ENCODE measurements at regions not wholly inside any gene's neighbourhood (a gene's known extent, or its start where the extent isn't known, plus 50 kb on each side); places are given as distances from the start of the nearest gene placed in this dataset.

DNA sequence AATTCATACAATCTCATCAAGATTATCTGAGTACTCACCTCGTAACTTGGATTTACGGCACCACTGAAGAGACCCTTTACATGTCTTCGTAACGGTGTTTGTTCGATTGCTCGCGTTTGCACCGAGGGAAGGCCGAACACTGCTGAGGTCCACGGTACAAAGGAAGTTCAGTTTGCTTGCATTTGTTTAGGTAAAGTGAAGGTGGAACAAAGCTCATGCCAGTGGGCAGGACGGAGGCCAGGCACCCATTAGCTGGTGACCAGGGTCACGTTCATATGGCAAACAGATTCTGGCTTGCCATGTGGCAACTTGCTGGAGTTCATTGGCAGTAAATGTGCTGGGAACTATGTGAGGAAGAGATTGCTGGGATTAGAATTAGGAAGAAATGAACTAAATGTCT is 164.8 kb downstream of the MACROH2A1 start:
- peaks cover 0 to 53% (median 40%) of the 10 kb centered on the region in 4 donors for H3K4me1 ChIP-seq
- H3K27me3 ChIP-seq: no peaks in the 10 kb centered on the region
- no peaks in the 10 kb centered on the region for H3K9me3 ChIP-seq
- intact Hi-C loops (cut with DNase I): no loop called here
- H3K27ac ChIP-seq: no peak overlapping the region
- peak; percentile 38 for DNase-seq
- TF ChIP-seq POLR2A (IDR thresholded peaks at IDR 0.05) (no peak), EP300 (IDR thresholded peaks at IDR 0.05) (no peak), POLR2AphosphoS5 (IDR thresholded peaks at IDR 0.05) (no peak)
- TF ChIP-seq, protein P1, sequence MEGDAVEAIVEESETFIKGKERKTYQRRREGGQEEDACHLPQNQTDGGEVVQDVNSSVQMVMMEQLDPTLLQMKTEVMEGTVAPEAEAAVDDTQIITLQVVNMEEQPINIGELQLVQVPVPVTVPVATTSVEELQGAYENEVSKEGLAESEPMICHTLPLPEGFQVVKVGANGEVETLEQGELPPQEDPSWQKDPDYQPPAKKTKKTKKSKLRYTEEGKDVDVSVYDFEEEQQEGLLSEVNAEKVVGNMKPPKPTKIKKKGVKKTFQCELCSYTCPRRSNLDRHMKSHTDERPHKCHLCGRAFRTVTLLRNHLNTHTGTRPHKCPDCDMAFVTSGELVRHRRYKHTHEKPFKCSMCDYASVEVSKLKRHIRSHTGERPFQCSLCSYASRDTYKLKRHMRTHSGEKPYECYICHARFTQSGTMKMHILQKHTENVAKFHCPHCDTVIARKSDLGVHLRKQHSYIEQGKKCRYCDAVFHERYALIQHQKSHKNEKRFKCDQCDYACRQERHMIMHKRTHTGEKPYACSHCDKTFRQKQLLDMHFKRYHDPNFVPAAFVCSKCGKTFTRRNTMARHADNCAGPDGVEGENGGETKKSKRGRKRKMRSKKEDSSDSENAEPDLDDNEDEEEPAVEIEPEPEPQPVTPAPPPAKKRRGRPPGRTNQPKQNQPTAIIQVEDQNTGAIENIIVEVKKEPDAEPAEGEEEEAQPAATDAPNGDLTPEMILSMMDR (IDR thresholded peaks at IDR 0.05): no peak
- H3K4me3 ChIP-seq: no peak overlapping the region
- WGBS, 2 donors: 87 to 90% methylated on average over 12 of the region's 12 CpGs
- no peaks in the 10 kb centered on the region for H3K36me3 ChIP-seq

DNA sequence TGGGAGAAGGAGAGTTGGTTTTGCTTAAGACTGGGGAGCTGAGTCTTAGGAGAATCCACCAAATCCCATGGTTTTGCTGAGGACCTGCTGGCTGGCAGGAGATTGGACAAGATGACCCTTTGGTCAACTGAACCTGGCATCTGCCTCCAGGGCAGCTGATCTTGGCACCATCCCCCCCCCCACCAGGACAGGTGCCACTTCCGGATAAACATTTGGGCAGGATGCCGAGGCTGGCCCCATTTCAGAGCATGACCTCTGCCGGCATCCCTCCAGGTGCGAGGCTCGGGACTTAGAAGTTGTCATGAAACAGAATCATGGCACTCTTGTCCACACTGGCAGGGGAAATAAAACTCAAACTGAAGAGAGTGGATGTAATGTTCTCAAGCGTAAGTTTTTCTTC is 165.6 kb downstream of the MACROH2A1 start:
- DNase-seq: peak; percentile 48
- no peaks in the 10 kb centered on the region for H3K9me3 ChIP-seq
- H3K4me3 ChIP-seq: no peak overlapping the region
- H3K27ac ChIP-seq: peak overlapping the region in 1 of 4 donors; percentile 8
- H3K27me3 ChIP-seq: no peaks in the 10 kb centered on the region
- no peaks in the 10 kb centered on the region for H3K36me3 ChIP-seq
- TF ChIP-seq POLR2AphosphoS5 (IDR thresholded peaks at IDR 0.05) (no peak), EP300 (IDR thresholded peaks at IDR 0.05) (no peak), POLR2A (IDR thresholded peaks at IDR 0.05) (no peak)
- TF ChIP-seq, protein P1 (IDR thresholded peaks at IDR 0.05): no peak
- intact Hi-C loops (cut with DNase I): no loop called here
- H3K4me1 ChIP-seq: peaks cover 0 to 45% (median 34%) of the 10 kb centered on the region in 4 donors
- WGBS, 2 donors: 76 to 92% methylated on average over 6 of the region's 6 CpGs

DNA sequence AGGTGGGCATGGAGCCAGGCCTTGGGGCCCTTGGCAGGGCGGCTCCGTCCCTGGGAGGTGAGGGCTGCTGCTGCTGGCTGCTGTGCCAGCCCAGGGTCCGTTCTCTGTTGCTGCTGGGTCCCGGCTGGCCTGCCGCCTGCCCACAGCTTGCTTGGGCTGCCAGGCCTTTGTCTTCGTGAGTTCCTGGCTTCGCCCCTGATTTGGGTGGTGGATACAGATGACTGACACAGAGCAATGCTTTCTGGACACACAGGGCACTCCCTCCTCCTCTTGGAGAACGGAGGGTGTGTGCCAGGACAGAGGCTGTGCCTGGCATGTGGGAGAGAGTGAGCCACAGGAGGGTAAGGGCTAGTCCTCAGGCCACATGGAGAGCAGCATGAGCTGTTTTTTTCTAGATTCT is 166.1 kb downstream of the MACROH2A1 start:
- Histone ChIP-seq H3K36me3 (no peaks in the 10 kb centered on the region), H3K4me3 (no peak overlapping the region), H3K9me3 (no peaks in the 10 kb centered on the region), H3K27me3 (no peaks in the 10 kb centered on the region), H3K27ac (peak overlapping the region in 1 of 4 donors; percentile 8), H3K4me1 (peaks cover 0 to 44% (median 33%) of the 10 kb centered on the region in 4 donors)
- intact Hi-C loops (cut with DNase I): no loop called here
- peak; percentile 65 for DNase-seq
- 63 to 84% methylated on average over 8 of the region's 8 CpGs for WGBS, 2 donors
- TF ChIP-seq, protein P1 (IDR thresholded peaks at IDR 0.05): no peak
- TF ChIP-seq EP300 (IDR thresholded peaks at IDR 0.05) (no peak), POLR2AphosphoS5 (IDR thresholded peaks at IDR 0.05) (no peak), POLR2A (IDR thresholded peaks at IDR 0.05) (no peak)

DNA sequence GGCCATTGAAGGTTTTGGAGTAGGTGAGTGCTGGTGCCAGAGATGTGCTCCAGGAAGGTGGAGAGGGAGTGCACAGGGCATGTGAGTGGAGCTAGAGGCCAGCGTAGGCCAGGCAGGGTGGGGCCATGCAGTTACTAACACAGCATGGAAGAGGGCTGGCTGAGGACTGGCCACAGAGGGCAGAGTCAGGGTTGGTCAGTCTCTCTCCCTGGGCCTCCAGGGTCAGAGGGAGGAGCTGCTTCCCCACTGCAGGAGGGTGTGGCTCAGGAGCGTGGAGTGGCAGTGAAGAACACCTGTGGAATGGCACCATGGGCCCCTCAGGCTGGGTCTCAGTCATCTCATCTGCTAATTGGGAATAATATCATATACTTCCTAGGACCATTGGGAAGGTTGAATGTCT is 167.7 kb downstream of the MACROH2A1 start:
- 84 to 92% methylated on average over 2 of the region's 2 CpGs for WGBS, 2 donors
- H3K27ac ChIP-seq: peak overlapping the region in 1 of 4 donors; percentile 73

More for the DNA sequence above, 167.7 kb downstream of the MACROH2A1 start:
- H3K9me3 ChIP-seq: no peaks in the 10 kb centered on the region
- DNase-seq: no peak
- intact Hi-C loops (cut with DNase I): no loop called here
- H3K36me3 ChIP-seq: no peaks in the 10 kb centered on the region
- peaks cover 0 to 39% (median 22%) of the 10 kb centered on the region in 4 donors for H3K4me1 ChIP-seq
- no peaks in the 10 kb centered on the region for H3K27me3 ChIP-seq
- no peak overlapping the region for H3K4me3 ChIP-seq
- TF ChIP-seq EP300 (IDR thresholded peaks at IDR 0.05) (no peak), POLR2AphosphoS5 (IDR thresholded peaks at IDR 0.05) (no peak), POLR2A (IDR thresholded peaks at IDR 0.05) (no peak)
- TF ChIP-seq, protein P1 (IDR thresholded peaks at IDR 0.05): no peak
